PC-9 (cell line): ENCODE measurements at regions not wholly inside any gene's neighbourhood (a gene's known extent, or its start where the extent isn't known, plus 50 kb on each side); places are given as distances from the start of the nearest gene placed in this dataset.

Experiments
- EZH2 ChIP-seq: fragments of 200-600 bp; sonication (generic); IDR thresholded peaks from 2 replicates; pipeline ENCODE4 v1.8.0; 2017; ENCODE audit warnings: antibody characterized with exemption, low read depth
- TF ChIP-seq, protein P1 (sequence below): fragments of 200-600 bp; sonication (generic); conservative IDR thresholded peaks from 2 replicates; pipeline ENCODE4 v1.6.1; 2017; ENCODE audit warnings: mixed run types, antibody characterized with exemption, mild to moderate bottlenecking, moderate library complexity

DNA sequence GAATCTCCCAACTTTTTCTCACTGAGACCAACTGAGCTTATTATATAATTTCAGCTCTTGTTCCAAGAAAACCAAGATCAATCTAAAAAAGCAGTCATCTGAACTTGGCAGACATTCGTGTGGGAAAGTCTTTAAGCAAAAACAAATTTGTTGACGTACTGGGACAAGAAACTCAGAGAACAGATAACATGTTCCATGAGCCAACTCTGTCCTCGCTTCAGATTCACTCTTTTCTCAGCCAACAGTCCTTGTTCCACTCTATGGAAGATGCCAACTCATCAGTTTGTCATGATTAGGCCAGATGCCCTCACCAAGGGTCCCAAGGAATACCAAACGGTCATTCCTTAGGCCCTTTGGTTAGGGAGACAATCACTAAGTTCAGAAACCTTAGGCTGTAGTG is 224.2 kb upstream of the CTAGE1 start:
- TF ChIP-seq, protein P1, sequence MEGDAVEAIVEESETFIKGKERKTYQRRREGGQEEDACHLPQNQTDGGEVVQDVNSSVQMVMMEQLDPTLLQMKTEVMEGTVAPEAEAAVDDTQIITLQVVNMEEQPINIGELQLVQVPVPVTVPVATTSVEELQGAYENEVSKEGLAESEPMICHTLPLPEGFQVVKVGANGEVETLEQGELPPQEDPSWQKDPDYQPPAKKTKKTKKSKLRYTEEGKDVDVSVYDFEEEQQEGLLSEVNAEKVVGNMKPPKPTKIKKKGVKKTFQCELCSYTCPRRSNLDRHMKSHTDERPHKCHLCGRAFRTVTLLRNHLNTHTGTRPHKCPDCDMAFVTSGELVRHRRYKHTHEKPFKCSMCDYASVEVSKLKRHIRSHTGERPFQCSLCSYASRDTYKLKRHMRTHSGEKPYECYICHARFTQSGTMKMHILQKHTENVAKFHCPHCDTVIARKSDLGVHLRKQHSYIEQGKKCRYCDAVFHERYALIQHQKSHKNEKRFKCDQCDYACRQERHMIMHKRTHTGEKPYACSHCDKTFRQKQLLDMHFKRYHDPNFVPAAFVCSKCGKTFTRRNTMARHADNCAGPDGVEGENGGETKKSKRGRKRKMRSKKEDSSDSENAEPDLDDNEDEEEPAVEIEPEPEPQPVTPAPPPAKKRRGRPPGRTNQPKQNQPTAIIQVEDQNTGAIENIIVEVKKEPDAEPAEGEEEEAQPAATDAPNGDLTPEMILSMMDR: no peak
- TF ChIP-seq EZH2: no peak
